HG02943 (cell line): ENCODE measurements at regions not wholly inside any gene's neighbourhood (a gene's known extent, or its start where the extent isn't known, plus 50 kb on each side); places are given as distances from the start of the nearest gene placed in this dataset.
A peak's percentile ranks its signal among the peaks of the same experiment; 100 is the strongest.
"Not testable (repeated sequence)": the region's sequence is repeated elsewhere in the genome, so short reads cannot be mapped to it uniquely, and the experiment has no call there.

Source experiments
- ATAC-seq: cut with Tn5 transposase; IDR thresholded peaks from one replicate; pipeline ENCODE4 v1.9.1; 2021; ENCODE audit warnings: mild to moderate bottlenecking, low read depth, moderate library complexity; ENCODE audit not compliant: unreplicated experiment

DNA sequence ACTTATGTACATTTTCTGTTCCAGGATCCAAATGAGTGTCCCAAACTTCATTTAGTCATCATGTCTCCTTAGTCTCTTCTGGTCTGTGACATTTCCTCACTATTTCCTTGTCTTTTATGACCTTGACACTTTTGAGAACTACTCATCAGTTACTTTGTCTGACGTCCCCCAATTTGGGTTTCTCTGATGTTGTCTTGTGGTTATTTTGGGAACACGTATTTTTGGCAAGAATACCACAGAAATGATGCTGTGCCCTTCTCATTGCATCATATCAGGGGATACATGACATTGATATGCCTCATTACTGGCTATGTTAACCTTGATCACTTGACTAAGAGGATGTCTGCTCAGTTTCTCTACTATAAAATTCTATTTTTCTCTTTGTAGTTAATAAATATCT is 308.8 kb downstream of the ZNF674 start:
- ATAC-seq: no peak

DNA sequence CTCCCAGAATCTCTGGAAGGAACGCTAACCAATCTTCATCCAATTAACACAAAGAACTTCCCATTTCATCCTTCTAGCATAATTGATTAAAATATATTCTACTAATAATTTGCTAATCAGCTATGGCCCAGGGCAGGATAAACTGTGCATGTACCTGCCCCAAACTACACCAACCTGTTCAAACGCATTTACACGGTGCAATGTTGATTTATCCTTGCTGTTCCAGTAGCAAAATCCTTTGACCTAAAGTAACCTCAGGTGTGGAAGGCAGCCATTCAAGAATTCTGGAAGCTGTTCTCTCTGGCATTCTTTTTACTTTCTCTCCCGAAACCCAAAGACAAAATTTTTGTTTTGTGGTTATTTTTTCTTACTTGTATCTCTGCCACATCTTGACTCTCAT is 309.4 kb downstream of the ZNF674 start:
- no peak for ATAC-seq

DNA sequence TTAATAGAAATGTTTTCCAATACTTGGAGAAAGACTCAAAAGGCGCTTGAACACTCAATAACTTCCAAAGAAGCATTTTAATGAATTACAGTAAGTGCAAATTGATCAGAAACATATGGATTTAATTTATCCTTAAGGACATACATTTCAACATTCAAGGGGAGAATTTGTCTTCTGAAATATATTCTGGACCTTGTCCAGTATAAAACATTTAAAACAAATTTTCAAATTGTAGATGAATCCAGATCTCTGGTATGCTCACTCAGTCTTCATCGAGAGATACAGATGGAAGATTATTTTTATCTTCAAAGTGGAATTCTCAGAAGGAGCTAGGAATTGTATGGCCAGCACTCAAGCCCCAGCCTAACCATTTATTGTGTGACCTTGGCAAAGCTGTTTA is 310.4 kb downstream of the ZNF674 start:
- ATAC-seq: no peak

DNA sequence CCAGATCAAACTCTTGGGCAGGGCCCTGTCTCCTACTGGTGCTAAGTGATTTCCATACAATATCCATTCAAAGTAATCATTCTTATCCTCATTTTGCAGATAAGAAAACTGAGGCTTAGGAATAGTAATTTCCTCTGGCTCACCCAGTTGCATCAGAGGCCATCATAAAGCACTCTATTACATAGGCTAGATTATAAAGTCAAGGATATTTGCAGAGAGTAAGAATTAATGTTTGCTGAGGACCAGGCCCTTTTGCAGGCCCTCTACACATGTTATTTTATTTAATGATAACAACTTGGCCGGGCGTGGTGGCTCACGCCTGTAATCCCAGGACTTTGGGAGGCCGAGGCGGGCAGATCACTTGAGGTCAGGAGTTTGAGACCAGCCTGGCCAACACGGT is 316.8 kb downstream of the ZNF674 start:
- ATAC-seq: no peak

DNA sequence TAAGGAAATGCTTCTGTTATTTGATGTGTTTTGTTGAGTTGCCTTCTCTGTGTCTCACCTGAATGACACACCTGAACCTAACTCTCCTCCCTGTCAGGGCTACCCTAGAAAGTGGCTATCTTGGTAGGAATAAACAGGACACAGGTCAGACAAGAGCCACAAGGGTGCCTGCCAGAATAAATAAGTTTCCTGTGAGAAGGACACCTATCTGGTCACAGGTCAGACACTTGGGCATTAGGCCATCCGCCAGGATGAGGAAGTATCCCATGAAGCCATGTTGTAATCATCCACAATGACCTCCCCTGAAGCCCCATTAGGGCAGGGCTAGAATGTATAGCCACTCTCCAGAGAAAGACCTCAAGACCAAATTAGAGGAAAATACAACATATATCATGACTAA is 318.8 kb downstream of the ZNF674 start:
- no peak for ATAC-seq

DNA sequence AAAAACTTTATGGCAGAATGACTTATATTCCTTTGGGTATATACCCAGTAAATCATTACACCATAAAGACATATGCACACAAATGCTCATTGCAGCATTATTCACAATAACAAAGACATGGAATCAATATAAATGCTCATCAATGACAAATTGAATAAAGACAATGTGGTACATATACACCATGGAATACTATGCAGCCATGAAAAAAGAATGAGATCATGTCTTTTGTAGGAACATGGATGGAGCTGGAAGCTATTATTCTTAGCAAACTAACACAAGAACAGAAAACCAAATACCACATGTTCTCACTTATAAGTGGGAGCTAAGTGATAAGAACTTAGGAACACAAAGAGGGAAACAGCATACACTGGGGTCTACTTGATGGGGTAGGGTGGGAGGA is 321.7 kb downstream of the ZNF674 start:
- not testable (repeated sequence) for ATAC-seq

DNA sequence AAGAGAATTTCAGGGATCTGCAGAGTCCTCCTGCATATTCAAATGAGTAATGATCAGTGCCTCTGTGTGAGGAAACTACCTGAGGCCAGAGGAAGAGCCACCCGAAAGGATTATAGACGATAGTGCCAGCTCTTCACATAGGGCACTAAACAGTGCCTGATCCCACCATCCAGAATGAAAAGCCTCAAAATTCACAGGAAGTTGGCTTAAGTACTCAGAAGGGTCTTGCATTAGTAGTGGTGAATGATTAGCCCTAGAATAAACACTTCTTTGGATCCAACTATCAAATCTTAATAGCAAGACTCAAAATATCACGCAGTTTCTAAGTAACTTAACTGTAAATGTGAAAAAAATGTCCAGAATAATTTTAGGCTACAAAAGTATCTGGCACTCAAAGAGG is 324.4 kb downstream of the ZNF674 start:
- ATAC-seq: no peak

DNA sequence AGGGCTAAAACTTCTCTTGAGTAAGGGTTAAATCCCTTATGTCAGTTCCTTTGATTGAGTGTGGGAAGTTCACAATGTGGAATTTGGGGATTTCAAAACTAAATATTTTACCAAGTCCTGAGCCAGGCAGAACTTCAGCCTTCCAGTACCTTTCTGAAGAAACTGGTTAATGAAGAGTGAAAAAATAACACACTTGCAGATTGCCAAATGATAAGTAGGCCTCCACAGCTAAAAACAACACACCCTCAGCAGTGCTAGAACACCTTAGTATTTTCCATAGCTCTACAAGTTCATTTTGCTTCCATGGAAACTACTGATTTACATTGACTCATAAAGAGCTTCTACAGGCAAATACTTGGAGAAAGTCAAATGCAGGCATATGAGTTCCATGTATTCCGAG is 326.8 kb downstream of the ZNF674 start:
- no peak for ATAC-seq

DNA sequence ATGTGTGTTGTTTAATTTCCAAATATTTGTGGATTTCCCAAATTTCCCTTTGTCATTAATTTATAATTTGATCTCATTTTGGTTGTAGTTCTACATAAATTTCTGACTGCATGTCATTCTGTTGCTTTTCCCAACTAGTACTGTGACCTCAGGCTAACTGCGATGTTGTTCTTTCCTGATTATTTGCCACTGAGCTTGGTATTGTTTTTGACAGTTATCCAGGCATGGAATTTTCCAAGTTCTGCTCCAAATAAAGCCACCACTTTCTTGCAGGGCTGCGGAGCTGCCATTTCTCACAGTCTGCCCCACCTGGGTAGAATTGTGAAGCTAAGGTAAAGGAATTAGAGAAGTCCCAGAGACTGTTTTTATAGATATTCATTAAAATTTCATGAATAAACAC is 328.8 kb downstream of the ZNF674 start:
- ATAC-seq: no peak

DNA sequence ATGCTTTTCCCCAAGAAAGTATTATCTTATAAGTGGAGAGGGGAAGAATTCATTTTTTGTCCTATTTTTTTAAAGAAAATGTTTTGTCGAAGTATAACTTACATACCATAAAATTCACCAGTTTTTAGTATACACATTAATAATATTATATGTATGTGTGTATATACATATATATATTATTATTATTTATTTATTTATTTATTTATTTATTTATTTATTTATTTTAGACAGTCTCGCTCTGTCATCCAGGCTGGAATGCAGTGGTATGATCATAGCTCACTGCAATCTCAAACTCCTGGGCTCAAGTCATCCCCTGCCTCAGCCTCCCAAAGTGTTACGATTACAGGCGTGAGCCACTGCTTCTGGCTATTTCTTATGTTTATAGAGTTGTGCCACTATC is 334.1 kb downstream of the ZNF674 start:
- ATAC-seq: no peak

DNA sequence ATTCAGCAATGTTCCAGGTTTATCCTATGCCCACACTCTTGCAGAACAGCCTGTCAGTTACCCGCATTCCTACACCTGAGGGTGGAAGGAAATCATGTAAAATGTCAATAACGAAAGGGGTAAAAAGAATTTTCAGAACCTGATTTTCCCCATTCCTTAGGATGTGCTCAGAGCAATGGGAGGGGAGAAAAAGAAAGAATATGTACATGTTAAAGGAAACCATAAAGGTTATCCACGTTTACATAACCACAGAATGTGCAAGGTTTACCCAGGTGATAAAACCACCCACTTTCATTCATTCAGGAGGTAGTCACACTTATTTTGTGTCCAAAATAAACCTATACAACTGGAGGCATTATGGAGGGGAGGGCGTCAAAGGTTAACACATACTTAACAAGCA is 335.5 kb downstream of the ZNF674 start:
- no peak for ATAC-seq

DNA sequence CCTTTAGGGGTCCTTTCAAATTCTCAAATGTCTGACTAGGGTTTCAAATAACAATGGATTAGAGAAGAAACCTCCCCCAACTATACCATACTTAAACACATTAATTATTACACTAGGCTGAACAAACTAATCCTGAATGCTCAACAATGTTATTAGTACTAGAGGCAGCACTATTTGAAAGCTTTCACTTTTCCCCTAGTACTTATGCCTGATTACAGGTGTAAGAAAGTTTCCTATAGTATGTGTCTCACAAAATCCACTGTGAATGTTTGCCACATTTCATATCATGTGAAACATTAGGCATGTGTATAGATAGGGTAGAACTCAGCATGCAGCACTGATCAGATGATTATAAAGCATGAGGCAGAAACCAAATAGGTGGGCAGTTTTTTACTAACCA is 336.2 kb downstream of the ZNF674 start:
- no peak for ATAC-seq

DNA sequence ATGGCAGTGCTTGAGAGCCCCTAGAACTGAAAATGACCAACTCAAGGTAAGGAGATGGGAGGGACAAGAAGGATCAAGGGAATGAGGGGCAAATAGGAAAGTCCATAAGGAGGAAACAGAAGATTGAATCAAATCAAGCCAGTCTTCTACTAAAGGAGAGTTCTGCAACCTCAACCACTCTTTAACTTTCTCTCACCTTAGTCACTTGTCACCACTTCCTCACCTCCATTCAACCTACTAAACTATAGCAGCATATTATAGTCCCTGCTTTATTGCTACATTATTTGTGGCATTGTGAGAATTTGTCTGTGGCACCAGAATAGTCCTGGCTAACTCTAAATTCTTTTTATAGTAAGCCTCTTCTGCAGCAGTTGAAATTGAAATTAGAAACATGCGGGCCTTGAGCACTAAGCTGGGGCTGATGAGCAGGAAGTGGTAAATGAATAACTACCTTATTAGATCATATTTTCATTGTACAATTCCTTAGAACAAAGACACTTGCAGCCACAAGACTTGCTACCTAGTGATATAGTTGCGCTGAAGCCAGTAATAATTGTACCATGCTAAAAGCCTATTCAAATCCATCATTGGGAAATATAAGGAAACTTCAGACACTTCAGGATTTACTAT is 336.9 kb downstream of the ZNF674 start:
- no peak for ATAC-seq

DNA sequence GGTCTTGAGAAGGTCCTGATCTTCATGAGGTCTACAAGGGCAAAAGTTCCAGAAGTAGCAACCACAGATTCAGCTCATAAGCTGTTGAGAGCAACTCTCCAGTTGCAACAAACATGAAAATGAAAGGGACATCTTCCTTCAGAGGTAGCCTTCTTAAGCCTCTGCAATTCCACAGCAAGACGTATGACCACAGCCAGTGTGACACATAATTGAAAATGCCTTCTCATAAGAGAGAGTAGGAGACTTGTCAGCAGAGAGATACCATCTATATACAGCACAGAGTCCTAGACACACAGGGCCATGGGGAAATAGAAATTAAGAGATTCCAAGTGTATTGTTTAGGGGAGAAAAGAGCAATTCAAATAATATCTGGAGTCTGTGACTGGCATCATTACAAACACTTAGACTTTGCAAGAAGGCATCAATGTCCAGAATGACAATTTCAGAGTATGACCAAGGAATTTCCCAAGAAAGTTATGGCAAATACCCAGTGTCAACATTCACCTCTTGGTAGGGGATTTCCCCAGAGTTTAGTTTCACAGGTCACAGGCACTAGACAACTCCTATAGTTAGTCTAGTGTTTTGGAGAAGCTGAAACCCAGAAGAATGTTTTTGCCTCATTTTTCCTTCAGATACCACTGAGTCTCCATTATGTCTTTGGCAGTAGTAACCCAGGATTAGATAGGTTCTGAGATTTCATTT is 340.3 kb downstream of the ZNF674 start:
- no peak for ATAC-seq

DNA sequence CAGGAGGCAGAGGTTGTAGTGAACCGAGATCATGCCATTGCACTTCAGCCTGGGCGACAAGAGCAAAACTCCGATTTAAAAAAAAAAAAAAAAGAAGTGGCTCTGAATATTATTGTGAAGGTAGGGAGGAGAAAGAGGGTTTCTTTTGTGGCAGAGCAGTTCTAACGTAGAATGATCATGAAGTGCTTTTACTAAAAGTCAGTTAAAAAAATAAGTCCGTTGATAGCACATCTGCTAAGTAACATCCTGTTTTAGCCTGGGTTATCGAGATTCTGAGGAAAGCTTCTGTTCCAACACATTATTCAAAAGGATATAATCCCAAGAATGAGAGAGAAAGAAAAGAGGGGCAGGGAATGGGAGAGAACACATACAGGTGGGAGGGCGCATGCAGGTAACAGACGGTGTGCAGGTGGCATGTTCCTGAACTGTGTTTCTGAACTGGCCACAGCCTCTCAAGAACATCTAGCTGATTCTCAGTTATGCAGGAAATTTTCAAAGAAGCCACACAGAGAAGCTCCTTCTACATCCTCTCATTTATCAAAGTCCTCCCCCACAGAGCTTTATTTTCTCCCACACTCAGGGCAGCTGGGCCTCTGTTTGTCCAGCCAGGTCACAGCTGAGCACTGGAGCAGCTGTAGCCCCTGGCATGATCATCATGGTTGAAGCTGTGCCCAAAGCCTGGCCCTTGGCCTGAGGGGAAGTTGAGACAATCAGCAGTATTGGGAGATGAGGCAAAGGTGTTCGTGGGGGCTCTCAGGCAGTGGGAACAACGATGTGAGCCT is 342.3 kb downstream of the ZNF674 start:
- no peak for ATAC-seq

DNA sequence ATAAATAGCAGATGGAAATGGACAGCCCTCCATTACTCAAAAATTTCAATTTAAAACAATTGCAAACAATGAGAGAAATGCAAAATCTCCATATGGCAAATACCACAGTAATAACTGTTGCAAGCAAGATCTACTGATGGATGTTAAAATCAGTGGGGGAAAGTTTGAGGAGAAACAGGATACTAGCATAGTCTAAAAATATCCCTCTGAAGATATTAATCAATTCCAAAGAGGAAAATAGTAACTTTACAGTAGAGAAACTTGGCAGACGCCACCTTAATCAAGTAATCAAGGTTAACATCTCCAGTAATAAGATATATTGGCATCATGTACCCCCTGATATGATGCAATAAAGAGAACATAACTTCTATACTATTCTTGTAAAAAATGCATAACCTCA is 344.8 kb downstream of the ZNF674 start:
- ATAC-seq: no peak

DNA sequence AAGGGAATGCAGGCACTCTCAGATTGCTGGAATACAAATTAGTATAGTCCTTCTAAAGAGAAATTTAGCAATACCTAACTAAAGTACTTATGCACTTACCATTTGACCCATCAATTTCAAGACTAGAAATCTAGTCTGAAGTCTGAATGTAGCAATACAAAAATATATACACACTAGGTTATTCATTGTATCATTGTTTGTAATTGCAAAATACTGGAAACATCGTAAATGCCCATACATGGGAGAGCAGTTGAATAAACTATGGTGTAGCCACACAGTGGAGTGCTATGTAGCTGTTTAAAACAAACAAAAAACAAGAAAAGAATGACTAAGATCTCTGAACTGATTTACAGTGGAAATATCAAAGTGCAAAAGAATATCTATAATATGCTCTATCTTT is 346.4 kb downstream of the ZNF674 start:
- no peak for ATAC-seq

DNA sequence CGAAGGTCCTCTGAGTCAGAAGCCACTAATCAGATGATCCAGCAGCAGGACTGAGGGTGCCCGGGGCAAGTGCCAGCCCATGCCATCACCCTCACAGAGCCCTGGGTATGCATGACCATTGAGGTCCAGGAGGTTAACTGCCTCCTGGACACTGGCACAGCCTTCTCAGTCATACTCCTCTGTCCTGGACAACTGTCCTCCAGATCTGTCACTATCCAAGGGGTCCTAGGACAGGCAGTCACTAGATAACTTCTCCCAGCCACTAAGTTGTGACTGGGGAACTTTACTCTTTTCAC is 358.5 kb downstream of the ZNF674 start:
- ATAC-seq: not testable (repeated sequence)

DNA sequence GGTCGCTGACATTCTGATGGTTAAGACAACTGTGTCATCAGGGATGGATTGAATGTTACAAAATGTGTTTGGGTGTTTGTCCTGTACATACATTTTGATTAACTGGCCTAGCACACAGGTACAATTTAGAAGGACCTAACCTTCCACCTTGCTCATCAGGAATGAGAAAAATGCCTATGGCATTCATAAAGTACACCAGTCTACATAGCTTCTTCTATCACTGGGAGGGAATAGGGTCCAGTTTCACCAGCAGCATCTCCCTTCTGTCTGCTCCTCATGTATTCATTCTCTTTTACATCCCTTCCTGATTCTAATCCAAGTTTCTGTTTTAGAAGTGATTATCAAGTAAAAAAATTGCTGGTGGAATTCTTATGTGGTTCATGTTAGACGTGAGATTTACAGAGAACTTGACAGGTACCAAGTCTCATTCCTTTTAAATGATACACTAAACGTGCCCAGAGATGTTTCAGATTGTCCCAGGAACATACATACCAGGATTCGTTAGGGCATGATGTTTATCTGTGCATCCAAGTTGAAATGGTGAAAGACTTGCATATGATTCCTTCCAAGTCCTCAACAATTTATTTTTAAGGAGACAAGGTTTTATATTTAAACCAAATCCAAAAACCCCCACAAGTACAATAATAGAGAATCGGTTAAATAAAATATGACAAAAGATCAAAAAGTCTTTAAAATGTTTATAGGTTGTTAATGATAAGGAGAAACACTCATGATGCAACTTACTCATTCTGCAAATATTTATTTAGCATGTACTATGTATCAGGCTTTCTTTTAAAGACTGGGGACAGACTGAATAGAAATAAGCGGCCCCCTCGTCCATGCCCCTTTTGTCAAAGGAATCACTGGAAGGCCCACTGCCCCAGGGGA is 359.1 kb downstream of the ZNF674 start:
- ATAC-seq: no peak

DNA sequence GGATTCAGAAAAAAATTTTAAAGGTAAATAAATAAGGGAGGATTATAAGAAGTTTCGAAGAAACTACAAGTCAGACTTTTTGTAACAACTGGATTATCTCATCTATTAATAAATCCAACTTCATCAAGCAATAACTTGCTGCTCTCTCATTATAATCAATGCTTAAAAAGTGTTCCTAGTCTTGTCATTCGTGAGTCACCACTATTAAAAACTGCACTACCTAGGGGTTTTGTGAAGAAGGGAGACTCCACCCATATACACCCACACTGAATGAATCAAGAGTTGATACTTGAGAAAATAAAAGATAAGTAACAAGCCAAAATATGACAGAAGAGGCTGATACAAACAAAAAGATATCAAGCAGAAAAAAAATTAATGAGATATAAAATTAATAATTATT is 360.5 kb downstream of the ZNF674 start:
- no peak for ATAC-seq

DNA sequence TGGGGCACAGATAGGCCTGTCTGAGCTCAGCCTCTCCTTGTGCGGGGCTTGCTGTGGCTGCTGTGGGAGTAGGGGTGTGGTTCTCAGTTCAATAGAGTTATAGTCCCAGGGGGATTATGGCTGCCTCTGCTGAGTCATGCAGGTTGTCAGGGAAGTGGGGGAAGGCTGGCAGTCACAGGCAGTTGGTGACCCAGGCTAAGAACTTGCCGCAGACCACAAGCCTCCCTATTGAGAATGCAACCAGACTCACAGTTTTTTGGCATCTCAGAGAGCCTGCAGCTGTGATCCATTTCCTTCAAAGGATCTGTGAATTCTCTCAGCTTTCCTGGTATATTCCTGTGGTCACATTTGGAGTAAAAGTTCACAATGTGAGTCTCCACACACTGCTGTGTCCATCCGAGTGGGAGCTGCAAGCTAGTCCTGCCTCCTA is 364.9 kb downstream of the ZNF674 start:
- ATAC-seq: peak; percentile 90
